Upper lobe of right lung (tissue), 1 donor: ENCODE measurements at regions not wholly inside any gene's neighbourhood (a gene's known extent, or its start where the extent isn't known, plus 50 kb on each side); places are given as distances from the start of the nearest gene placed in this dataset.

Experiments
- ATAC-seq: fragments of 200-7000 bp; cut with Tn5 transposase; one replicate; pipeline ENCODE4 v1.9.1; 2020; ENCODE audit warnings: mild to moderate bottlenecking, moderate library complexity
- DNase-seq: peaks from one replicate; pipeline ENCODE4 v3.0.0-alpha.2; 2020
- H3K27ac ChIP-seq: fragments of 200-600 bp; one replicate; pipeline ENCODE4 v1.8.0; 2022
- H3K27me3 ChIP-seq: fragments of 200-600 bp; one replicate; pipeline ENCODE4 v1.8.0; 2022; ENCODE audit warnings: mild to moderate bottlenecking
- H3K36me3 ChIP-seq: fragments of 200-600 bp; one replicate; pipeline ENCODE4 v1.8.0; 2022
- H3K4me1 ChIP-seq: fragments of 200-600 bp; one replicate; pipeline ENCODE4 v1.8.0; 2022
- H3K4me3 ChIP-seq: fragments of 200-600 bp; one replicate; pipeline ENCODE4 v1.8.0; 2022; ENCODE audit warnings: mild to moderate bottlenecking
- H3K9me3 ChIP-seq: fragments of 200-600 bp; one replicate; pipeline ENCODE4 v1.8.0; 2022
- CTCF ChIP-seq: fragments of 200-600 bp; IDR thresholded peaks from one replicate; pipeline ENCODE4 v1.8.0; 2022; ENCODE audit warnings: antibody characterized with exemption
- intact Hi-C: fragments of 100-400 bp; cut with DNase I; formaldehyde crosslinking; loops from one replicate; pipeline ENCODE4 v1.11.0; 2022
- donor health status: DM: no; HTN: yes; CAD: no; lungs with severe emphysema.

- Histone ChIP-seq H3K4me3 (no peak overlapping the region), H3K9me3 (no peaks in the 10 kb centered on the region), H3K36me3 (no peaks in the 10 kb centered on the region), H3K27me3 (no peaks in the 10 kb centered on the region), H3K27ac (no peak overlapping the region), H3K4me1 (no peaks in the 10 kb centered on the region)
- intact Hi-C loops = no loop called here
- TF ChIP-seq CTCF = no peak
- no peak for DNase-seq
- peak; percentile 19 for ATAC-seq
Observed at GRCh38 chr6:113653275-113653674, 203.9 kb upstream of the MARCKS start.

GRCh38 chr6:113654396-113654795, 202.7 kb upstream of the MARCKS start:
- peak; percentile 91 for DNase-seq
- ATAC-seq = peak; percentile 97
- H3K36me3 ChIP-seq = no peaks in the 10 kb centered on the region
- H3K9me3 ChIP-seq = no peaks in the 10 kb centered on the region
- intact Hi-C loops = no loop called here
- no peak overlapping the region for H3K4me3 ChIP-seq
- H3K27me3 ChIP-seq = no peaks in the 10 kb centered on the region
- H3K27ac ChIP-seq = no peak overlapping the region
- no peak for TF ChIP-seq CTCF
- no peaks in the 10 kb centered on the region for H3K4me1 ChIP-seq

GRCh38 chr6:113655761-113656160, 201.4 kb upstream of the MARCKS start:
- H3K27ac ChIP-seq = no peak overlapping the region
- no peak for TF ChIP-seq CTCF
- no peaks in the 10 kb centered on the region for H3K36me3 ChIP-seq
- DNase-seq (no peak), ATAC-seq (no peak)
- H3K27me3 ChIP-seq = no peaks in the 10 kb centered on the region
- H3K9me3 ChIP-seq = no peaks in the 10 kb centered on the region
- intact Hi-C loops = no loop called here
- H3K4me3 ChIP-seq = no peak overlapping the region
- no peaks in the 10 kb centered on the region for H3K4me1 ChIP-seq

- Histone ChIP-seq H3K36me3 (no peaks in the 10 kb centered on the region), H3K9me3 (no peaks in the 10 kb centered on the region), H3K4me3 (no peak overlapping the region), H3K27ac (no peak overlapping the region), H3K4me1 (no peaks in the 10 kb centered on the region), H3K27me3 (no peaks in the 10 kb centered on the region)
- ATAC-seq = no peak
- no peak for DNase-seq
- intact Hi-C loops = no loop called here
- no peak for TF ChIP-seq CTCF
Observed at GRCh38 chr6:113659762-113660404, 197.3 kb upstream of the MARCKS start.

GRCh38 chr6:113660819-113661218, 196.3 kb upstream of the MARCKS start:
- Histone ChIP-seq H3K36me3 (no peaks in the 10 kb centered on the region), H3K27ac (no peak overlapping the region), H3K27me3 (no peaks in the 10 kb centered on the region), H3K9me3 (no peaks in the 10 kb centered on the region), H3K4me1 (no peaks in the 10 kb centered on the region), H3K4me3 (no peak overlapping the region)
- intact Hi-C loops = no loop called here
- ATAC-seq = no peak
- no peak for TF ChIP-seq CTCF
- DNase-seq = no peak
